ENCODE measurements at regions not wholly inside any gene's neighbourhood (a gene's known extent, or its start where the extent isn't known, plus 50 kb on each side); places are given as distances from the start of the nearest gene placed in this dataset.

GRCh38 chr13:40446365-40446764, 220.1 kb downstream of the FOXO1 start:
- Mint-ChIP-seq H3K27me3 (ENCODE audit: unreplicated experiment) (no peaks in the 10 kb centered on the region), H3K4me1 (ENCODE audit: low read depth, unreplicated experiment) (no peaks in the 10 kb centered on the region), H3K36me3 (ENCODE audit: insufficient read depth, unreplicated experiment) (no peaks in the 10 kb centered on the region), H3K4me3 (ENCODE audit: low read depth, unreplicated experiment) (no peak overlapping the region), H3K9me3 (ENCODE audit: low read depth, unreplicated experiment) (peaks cover 5% of the 10 kb centered on the region), H3K27ac (ENCODE audit: unreplicated experiment) (no peak overlapping the region)
- DNase-seq = no peak
- CTCF ChIA-PET = interaction anchor here (0.7 kb wide), 1 partner anchor 673 kb away, joined by 6 read pairs; no protein-coding TSS in a partner anchor
- BruUV-seq (replicated peaks) = no TSS peak
- no peak for TF ChIP-seq CTCF (IDR thresholded peaks at IDR 0.05; ENCODE audit: unreplicated experiment)
- intact Hi-C loops (cut with micrococcal nuclease; ENCODE audit: unreplicated experiment) = no loop called here

- peaks cover 5% of the 10 kb centered on the region for H3K9me3 Mint-ChIP-seq (ENCODE audit: low read depth, unreplicated experiment)
- intact Hi-C loops (cut with micrococcal nuclease; ENCODE audit: unreplicated experiment) = no loop called here
These were observed 218.6 kb downstream of the FOXO1 start for GRCh38 chr13:40447857-40448256.

GRCh38 chr13:40452038-40452666, 214.3 kb downstream of the FOXO1 start:
- Mint-ChIP-seq H3K27ac (ENCODE audit: unreplicated experiment) (no peak overlapping the region), H3K36me3 (ENCODE audit: insufficient read depth, unreplicated experiment) (no peaks in the 10 kb centered on the region), H3K4me1 (ENCODE audit: low read depth, unreplicated experiment) (no peaks in the 10 kb centered on the region), H3K27me3 (ENCODE audit: unreplicated experiment) (no peaks in the 10 kb centered on the region), H3K9me3 (ENCODE audit: low read depth, unreplicated experiment) (peaks cover 5% of the 10 kb centered on the region), H3K4me3 (ENCODE audit: low read depth, unreplicated experiment) (no peak overlapping the region)
- CTCF ChIA-PET = no interaction called here
- DNase-seq = no peak
- no TSS peak for BruUV-seq (replicated peaks)
- TF ChIP-seq CTCF (IDR thresholded peaks at IDR 0.05; ENCODE audit: unreplicated experiment) = no peak
- intact Hi-C loops (cut with micrococcal nuclease; ENCODE audit: unreplicated experiment) = no loop called here

More at GRCh38 chr13:40447857-40448256, 218.6 kb downstream of the FOXO1 start:
- H3K4me1 Mint-ChIP-seq (ENCODE audit: low read depth, unreplicated experiment) = no peaks in the 10 kb centered on the region
- CTCF ChIA-PET = no interaction called here
- BruUV-seq (replicated peaks) = no TSS peak
- no peak overlapping the region for H3K27ac Mint-ChIP-seq (ENCODE audit: unreplicated experiment)
- no peak overlapping the region for H3K4me3 Mint-ChIP-seq (ENCODE audit: low read depth, unreplicated experiment)
- H3K27me3 Mint-ChIP-seq (ENCODE audit: unreplicated experiment) = no peaks in the 10 kb centered on the region
- TF ChIP-seq CTCF (IDR thresholded peaks at IDR 0.05; ENCODE audit: unreplicated experiment) = no peak
- H3K36me3 Mint-ChIP-seq (ENCODE audit: insufficient read depth, unreplicated experiment) = no peaks in the 10 kb centered on the region
- no peak for DNase-seq

- no peak for DNase-seq
- intact Hi-C loops (cut with micrococcal nuclease; ENCODE audit: unreplicated experiment) = no loop called here
- Mint-ChIP-seq H3K4me1 (ENCODE audit: low read depth, unreplicated experiment) (no peaks in the 10 kb centered on the region), H3K9me3 (ENCODE audit: low read depth, unreplicated experiment) (peaks cover 5% of the 10 kb centered on the region), H3K4me3 (ENCODE audit: low read depth, unreplicated experiment) (no peak overlapping the region), H3K27ac (ENCODE audit: unreplicated experiment) (no peak overlapping the region), H3K36me3 (ENCODE audit: insufficient read depth, unreplicated experiment) (no peaks in the 10 kb centered on the region), H3K27me3 (ENCODE audit: unreplicated experiment) (no peaks in the 10 kb centered on the region)
- CTCF ChIA-PET = no interaction called here
- TF ChIP-seq CTCF (IDR thresholded peaks at IDR 0.05; ENCODE audit: unreplicated experiment) = no peak
- no TSS peak for BruUV-seq (replicated peaks)
These were observed 213.6 kb downstream of the FOXO1 start for GRCh38 chr13:40452741-40453334.

Measured in Calu3 (cell line).